Vagina (tissue), 2 donors: ENCODE measurements at regions not wholly inside any gene's neighbourhood (a gene's known extent, or its start where the extent isn't known, plus 50 kb on each side); places are given as distances from the start of the nearest gene placed in this dataset.

Source experiments
- DNase-seq, 2 donors: peaks; one replicate each; pipeline ENCODE4 v3.0.0-alpha.2; 2017; ENCODE audit errors: extremely low spot score in 2 of 2
- H3K27ac ChIP-seq: fragments of 200-600 bp; sonication (generic); one replicate; pipeline ENCODE4 v1.5.1; 2019
- H3K27me3 ChIP-seq: fragments of 200-600 bp; sonication (generic); one replicate; pipeline ENCODE4 v1.5.1; 2019
- H3K36me3 ChIP-seq, 2 donors: fragments of 200-600 bp; sonication (generic); one replicate each; pipeline ENCODE4 v1.5.1; 2017 to 2019
- H3K4me1 ChIP-seq: fragments of 200-600 bp; sonication (generic); one replicate; pipeline ENCODE4 v1.5.1; 2019
- H3K4me3 ChIP-seq, 2 donors: fragments of 200-600 bp; sonication (generic); 1 replicate in 1 of 2; 2 replicates in 1 of 2; pipeline ENCODE4 v1.5.1; 2016 to 2019
- H3K9me3 ChIP-seq: fragments of 200-600 bp; sonication (generic); one replicate; pipeline ENCODE4 v1.5.1; 2019
- CTCF ChIP-seq, 3 experiments: fragments of 450-650 bp in 2 of 3; fragments of 200-600 bp in 1 of 3; sonication (generic) in 1 of 3; IDR thresholded peaks; one replicate each; pipeline ENCODE4 v1.5.1; 2017 to 2019; ENCODE audit warnings: antibody characterized with exemption in 3 of 3, mild to moderate bottlenecking in 2 of 3, moderate library complexity in 2 of 3
- POLR2A ChIP-seq, 2 donors: fragments of 450-650 bp; IDR thresholded peaks; one replicate each; pipeline ENCODE4 v1.6.1; 2017; ENCODE audit warnings: antibody characterized with exemption in 2 of 2, mild to moderate bottlenecking in 2 of 2, moderate library complexity in 2 of 2
- POLR2AphosphoS5 ChIP-seq, 2 donors: sonication (generic); formaldehyde crosslinking; IDR thresholded peaks; one replicate each; pipeline ENCODE4 v1.9.0; 2017; ENCODE audit warnings: antibody characterized with exemption in 2 of 2, mild to moderate bottlenecking in 2 of 2, low read depth in 1 of 2; ENCODE audit not compliant: insufficient read depth in 1 of 2
- intact Hi-C: fragments of 100-400 bp; cut with DNase I; formaldehyde crosslinking; loops from one replicate; pipeline ENCODE4 v1.15.1; 2023

- DNase-seq: no peak
- TF ChIP-seq POLR2AphosphoS5 (IDR thresholded peaks at IDR 0.05; ENCODE audit: insufficient read depth in 1 of 2, low read depth in 1 of 2) (no peak), POLR2A (IDR thresholded peaks at IDR 0.05) (no peak), CTCF (IDR thresholded peaks at IDR 0.05) (no peak)
- Histone ChIP-seq H3K36me3 (no peaks in the 10 kb centered on the region), H3K27me3 (no peaks in the 10 kb centered on the region), H3K9me3 (no peaks in the 10 kb centered on the region), H3K4me1 (no peaks in the 10 kb centered on the region), H3K27ac (no peak overlapping the region), H3K4me3 (no peak overlapping the region)
- intact Hi-C loops: no loop called here
These were observed 250.7 kb downstream of the RBFOX3 start for GRCh38 chr17:79360196-79360595.

- H3K36me3 ChIP-seq: no peaks in the 10 kb centered on the region
- DNase-seq: no peak
- TF ChIP-seq POLR2AphosphoS5 (IDR thresholded peaks at IDR 0.05; ENCODE audit: insufficient read depth in 1 of 2, low read depth in 1 of 2) (no peak), POLR2A (IDR thresholded peaks at IDR 0.05) (no peak), CTCF (IDR thresholded peaks at IDR 0.05) (no peak)
- H3K27me3 ChIP-seq: peaks cover 3% of the 10 kb centered on the region
- no peak overlapping the region for H3K4me3 ChIP-seq
- no peaks in the 10 kb centered on the region for H3K9me3 ChIP-seq
- H3K27ac ChIP-seq: no peak overlapping the region
- no peaks in the 10 kb centered on the region for H3K4me1 ChIP-seq
- intact Hi-C loops: no loop called here
These were observed 253.9 kb downstream of the RBFOX3 start for GRCh38 chr17:79356839-79357447.

- DNase-seq: no peak
- intact Hi-C loops: no loop called here
- no peak for TF ChIP-seq CTCF (IDR thresholded peaks at IDR 0.05)
- TF ChIP-seq POLR2AphosphoS5 (IDR thresholded peaks at IDR 0.05; ENCODE audit: insufficient read depth in 1 of 2, low read depth in 1 of 2): no peak
- TF ChIP-seq POLR2A (IDR thresholded peaks at IDR 0.05): no peak
- H3K27ac ChIP-seq: no peak overlapping the region
- H3K36me3 ChIP-seq: no peaks in the 10 kb centered on the region
- H3K27me3 ChIP-seq: peaks cover 3% of the 10 kb centered on the region
- H3K4me3 ChIP-seq: no peak overlapping the region
- no peaks in the 10 kb centered on the region for H3K4me1 ChIP-seq
- no peaks in the 10 kb centered on the region for H3K9me3 ChIP-seq
These were observed 255.7 kb downstream of the RBFOX3 start for GRCh38 chr17:79355165-79355564.

GRCh38 chr17:79354173-79354820 is 256.6 kb downstream of the RBFOX3 start:
- H3K27me3 ChIP-seq: peaks cover 3% of the 10 kb centered on the region
- no peak for DNase-seq
- no peak overlapping the region for H3K4me3 ChIP-seq
- no peaks in the 10 kb centered on the region for H3K4me1 ChIP-seq
- TF ChIP-seq POLR2AphosphoS5 (IDR thresholded peaks at IDR 0.05; ENCODE audit: insufficient read depth in 1 of 2, low read depth in 1 of 2): no peak
- no peak for TF ChIP-seq CTCF (IDR thresholded peaks at IDR 0.05)
- no peak for TF ChIP-seq POLR2A (IDR thresholded peaks at IDR 0.05)
- no peak overlapping the region for H3K27ac ChIP-seq
- no peaks in the 10 kb centered on the region for H3K36me3 ChIP-seq
- H3K9me3 ChIP-seq: no peaks in the 10 kb centered on the region
- intact Hi-C loops: no loop called here

- Histone ChIP-seq H3K27me3 (peaks cover 3% of the 10 kb centered on the region), H3K4me3 (no peak overlapping the region), H3K27ac (no peak overlapping the region), H3K9me3 (no peaks in the 10 kb centered on the region), H3K4me1 (no peaks in the 10 kb centered on the region), H3K36me3 (no peaks in the 10 kb centered on the region)
- no peak for DNase-seq
- TF ChIP-seq CTCF (IDR thresholded peaks at IDR 0.05) (no peak), POLR2A (IDR thresholded peaks at IDR 0.05) (no peak), POLR2AphosphoS5 (IDR thresholded peaks at IDR 0.05; ENCODE audit: insufficient read depth in 1 of 2, low read depth in 1 of 2) (no peak)
- intact Hi-C loops: no loop called here
These were observed 257.3 kb downstream of the RBFOX3 start for GRCh38 chr17:79353548-79353947.
